GF-D8 (cell line): ENCODE measurements at regions not wholly inside any gene's neighbourhood (a gene's known extent, or its start where the extent isn't known, plus 50 kb on each side); places are given as distances from the start of the nearest gene placed in this dataset.
A peak's percentile ranks its signal among the peaks of the same experiment; 100 is the strongest.
"Not testable (repeated sequence)": the region's sequence is repeated elsewhere in the genome, so short reads cannot be mapped to it uniquely, and the experiment has no call there.

Source experiments
- DNase-seq: peaks from one replicate; lab custom pipeline; 2025; lab: John Stamatoyannopoulos, UW

DNA sequence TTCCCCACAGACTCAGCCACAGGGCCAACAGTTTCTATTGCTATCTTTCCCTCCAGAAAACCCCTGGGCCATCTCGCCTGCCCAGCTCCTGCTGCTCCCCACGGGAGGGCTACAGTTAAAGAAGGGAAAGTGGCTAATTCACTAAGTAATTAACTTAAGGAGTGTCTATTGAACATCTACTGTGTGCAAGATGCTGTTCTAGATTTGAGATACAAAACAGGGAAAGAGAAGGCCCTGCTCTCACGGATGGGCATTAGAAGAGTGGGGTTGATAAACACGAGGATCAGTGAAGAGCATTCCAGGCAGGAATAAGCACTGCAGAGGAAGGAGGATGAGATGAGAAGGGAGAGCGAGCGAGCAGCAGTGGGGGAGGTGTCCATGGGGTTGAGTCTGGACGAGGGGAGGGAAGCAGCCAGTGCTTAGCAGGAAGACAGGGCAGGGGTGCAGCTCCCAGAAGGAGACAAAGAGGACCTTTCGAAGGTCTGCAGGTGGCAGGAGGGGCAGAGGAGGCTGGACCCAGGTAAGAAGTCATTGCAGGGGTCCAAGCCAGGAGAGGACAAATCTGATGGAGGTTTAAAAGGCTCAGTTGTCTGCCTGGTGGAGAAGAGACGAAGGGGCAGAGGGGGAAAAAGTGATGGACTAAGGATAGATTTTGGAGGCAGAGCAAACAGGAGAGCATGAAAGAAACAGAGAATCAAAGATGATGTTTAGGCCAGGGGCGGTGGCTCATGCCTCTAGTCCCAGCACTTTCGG lies 64.7 kb downstream of the KLF15 start:
- DNase-seq = no peak

DNA sequence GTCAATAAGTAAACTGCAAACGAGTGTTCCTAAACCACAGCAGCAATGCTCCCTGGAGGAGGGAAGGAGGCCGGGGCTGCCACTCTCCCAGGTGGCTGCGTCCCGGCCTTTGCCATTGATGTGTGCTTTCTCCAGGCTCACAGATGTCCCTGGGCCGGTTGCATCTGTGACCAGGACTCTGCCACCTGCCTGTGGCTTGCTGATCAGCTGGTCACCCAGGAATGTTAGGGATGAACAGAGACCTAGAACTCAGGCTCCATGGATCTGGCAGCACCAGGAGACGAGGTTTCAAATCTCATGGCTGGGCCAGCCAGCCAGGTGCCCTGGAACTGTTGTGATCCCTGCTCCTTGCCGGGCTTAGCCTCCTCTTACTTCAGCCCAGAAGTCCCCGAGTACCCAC lies 65.7 kb downstream of the KLF15 start:
- DNase-seq = no peak

DNA sequence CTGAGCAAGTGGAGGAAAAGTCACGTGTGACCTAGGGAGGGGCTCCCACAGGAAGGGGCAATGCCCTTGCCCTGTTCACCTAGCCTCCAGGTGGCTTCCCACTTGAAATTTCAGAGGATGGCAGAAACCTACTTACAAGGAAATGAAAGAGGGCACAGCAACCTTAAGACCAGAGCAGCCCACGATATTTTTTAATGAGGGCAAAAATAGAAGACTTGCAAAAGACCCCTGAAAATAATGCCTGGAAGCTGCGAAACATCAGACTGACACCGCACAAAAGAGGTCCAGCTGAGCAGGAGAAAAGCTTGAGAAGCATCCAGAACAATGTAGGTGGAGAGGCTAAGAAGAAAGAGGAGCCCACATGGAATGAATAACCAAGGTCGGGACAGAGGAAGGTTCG lies 66.1 kb downstream of the KLF15 start:
- no peak for DNase-seq

DNA sequence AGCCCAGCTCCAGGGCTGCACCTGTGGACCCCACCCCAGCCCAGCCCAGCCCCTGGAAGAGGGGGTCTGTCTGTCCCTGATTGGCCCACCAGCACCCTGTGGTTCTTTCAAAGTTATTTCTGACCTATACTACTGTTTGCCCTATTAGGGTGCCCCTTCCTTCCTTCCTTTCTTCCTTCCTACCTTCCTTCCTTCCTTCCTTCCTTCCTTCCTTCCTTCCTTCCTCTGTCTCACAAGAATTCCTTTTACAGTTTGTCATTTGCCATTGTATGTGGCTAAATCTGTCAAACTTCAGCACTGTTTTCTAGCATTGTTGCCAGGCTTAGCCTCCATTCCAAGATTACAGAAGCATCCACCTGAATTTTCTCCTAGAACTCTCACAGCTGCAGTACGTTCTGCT lies 66.9 kb downstream of the KLF15 start:
- no peak for DNase-seq

DNA sequence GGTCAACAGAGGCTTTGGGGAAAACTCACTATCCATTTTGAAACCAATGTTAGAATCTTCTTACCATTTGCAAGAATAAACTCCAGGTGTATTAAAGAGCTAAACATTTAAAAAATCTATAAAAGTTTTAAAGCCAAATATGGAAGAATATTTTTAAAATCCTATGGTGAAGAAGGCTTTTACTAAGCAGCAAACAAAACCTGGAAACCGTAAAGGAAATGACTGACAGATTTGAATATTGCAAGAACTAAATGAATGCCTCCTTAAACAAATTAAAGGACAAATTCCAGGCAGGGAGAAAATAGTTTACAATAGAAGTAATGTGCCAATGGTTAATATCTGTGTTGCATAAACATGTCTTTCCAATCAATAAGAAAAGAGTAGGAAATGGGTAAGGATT lies 68.1 kb downstream of the KLF15 start:
- DNase-seq = no peak

DNA sequence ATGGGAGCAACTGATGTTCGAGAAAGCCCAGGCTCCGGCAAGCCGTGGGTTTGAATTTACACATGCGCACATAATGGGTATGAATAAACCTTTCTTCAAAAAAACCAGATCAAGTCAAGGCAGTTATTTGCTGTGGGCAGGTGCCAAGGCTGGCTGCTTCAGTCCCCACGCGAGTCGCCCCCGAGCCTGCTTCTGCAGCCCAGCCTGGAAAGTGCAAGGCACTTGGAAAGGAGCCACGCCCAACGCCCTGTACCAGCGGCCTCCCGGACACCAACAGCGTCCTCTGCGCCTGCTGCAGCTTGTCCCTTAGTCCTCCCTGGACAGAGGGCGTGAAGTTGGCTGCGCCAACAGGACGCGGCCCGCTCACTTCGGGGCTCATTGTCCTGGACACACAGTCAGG lies 68.9 kb downstream of the KLF15 start:
- no peak for DNase-seq

DNA sequence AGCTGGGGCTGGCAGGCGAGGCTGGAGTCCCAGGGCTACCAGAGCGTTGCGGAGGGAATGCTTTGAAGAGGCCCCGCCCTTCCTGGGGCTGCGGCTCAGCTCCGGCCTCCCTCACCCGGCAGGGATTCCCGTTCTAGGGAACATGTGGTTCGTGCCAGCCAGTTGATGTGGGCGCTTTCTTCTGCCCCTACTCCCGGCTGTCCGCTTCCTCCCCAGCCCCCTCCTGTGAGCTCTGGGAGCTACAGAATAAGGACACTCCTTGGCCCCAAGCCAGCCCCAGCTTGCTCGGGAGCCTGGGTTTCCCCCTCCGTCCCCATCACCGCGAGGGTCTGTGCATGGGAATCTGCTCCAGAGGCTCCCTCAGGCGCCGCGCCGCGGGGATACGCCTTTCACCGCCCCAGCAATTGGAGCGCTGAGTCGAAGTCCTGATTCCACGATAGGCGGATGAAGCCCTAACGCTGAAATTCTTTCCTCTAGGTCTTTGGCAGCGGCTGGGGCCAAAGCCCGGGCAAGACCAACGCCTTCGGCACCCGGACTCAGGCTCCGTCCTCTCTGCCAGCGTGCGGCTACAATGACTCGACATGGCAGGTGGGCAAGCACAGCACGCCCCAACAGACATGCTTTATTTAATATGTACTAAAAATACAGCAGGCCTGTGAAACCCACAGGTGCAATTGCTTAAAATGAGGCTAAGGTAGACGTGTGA lies 69.5 kb downstream of the KLF15 start:
- DNase-seq = no peak

DNA sequence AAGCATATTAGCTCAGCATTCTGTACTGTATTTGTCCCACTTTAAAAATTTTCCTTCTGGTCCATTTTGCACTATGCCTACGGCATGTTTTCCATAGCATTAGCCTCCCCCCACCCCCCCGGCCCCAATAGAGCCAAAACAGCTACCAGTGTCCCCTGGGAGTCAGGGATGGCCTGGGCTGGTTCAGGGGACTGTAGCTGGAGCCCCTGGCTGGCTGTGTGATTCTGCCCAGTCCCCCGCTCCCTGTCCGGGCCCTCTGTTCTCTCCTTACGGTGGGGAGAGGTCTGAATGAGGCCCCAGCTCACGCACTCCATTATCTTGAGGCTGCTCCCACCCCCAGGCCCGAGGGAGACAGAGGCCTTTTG lies 70.1 kb downstream of the KLF15 start:
- no peak for DNase-seq

DNA sequence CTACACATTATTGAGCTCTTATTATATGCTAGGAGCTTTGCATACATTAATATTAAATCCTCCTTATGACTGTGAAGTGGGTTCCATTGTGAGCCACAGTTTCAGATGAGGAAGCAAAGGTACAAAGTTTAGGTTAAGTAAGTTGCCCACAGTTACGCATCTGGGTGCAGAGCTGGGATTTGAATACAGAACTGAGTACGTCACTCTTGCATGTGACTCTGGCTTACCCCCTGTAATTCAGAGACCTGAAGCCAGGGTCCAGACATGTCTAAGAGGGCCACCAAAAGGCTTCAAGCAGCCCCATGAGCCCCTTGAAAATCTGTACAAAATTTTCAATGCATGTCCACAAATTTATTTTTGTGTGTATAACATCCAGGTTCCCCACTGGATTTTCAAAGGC lies 71.8 kb downstream of the KLF15 start:
- DNase-seq = no peak

DNA sequence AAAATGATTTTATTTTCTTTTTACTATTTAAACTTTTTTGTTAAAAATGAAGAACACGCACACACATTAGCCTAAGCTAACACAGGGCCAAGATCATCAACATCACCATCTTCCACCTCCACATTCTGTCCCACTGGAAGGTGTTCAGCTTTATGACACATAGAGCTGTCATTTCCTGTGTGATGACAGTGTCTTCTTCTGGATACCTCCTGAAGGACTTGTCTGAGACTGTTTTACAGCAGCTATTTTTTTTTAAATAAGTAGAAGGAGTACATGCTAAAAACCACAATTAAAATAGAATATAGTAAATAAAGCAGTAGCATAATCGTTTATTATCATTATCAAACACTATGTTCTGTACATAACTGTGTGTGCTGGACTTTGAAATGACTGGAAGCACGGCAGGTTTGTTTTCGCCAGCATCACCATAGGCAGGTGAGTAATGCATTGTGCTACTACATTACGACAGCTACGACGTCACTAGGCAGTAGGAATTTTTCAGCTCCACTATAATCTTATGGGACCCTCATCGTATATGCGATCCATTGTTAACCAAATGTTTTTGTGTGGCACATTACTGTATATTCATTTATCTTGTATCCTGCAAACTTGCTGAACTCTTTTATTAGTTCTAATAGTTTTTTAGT lies 72.8 kb downstream of the KLF15 start:
- DNase-seq = no peak

DNA sequence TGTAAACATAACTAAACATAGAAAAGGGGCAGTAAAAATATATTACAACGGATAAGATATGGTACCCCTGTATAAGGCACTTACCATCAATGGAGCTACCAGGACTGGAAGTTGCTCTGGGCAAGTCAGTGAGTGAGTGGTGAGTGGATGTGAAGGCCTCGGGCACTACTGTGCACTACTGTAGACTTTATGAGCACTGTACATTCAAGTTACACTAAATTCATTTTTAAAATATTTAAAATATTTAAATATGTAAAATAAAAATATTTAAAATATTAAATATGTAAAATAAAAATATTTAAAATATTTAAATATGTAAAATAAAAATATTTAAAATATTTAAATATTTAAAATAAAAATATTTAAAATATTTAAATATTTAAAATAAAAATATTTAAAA lies 73.6 kb downstream of the KLF15 start:
- not testable (repeated sequence) for DNase-seq

DNA sequence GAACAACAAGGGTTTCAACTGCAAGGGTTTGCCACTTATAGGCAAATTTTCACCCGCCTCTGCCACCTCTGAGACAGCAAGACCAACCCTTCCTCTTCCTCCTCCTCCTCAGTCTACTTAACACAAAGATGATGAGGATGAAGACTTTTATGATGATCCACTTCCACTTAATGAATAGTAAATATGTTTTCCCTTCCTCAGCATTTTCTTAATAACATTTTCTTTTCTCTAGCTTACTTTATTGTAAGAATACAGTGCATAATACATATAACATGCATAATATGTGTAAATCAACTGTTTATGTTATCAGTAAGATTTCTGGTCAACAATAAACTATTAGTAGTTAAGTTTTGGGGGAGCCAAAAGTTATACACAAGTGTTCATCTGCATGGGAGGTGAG lies 77.4 kb downstream of the KLF15 start:
- DNase-seq = no peak

DNA sequence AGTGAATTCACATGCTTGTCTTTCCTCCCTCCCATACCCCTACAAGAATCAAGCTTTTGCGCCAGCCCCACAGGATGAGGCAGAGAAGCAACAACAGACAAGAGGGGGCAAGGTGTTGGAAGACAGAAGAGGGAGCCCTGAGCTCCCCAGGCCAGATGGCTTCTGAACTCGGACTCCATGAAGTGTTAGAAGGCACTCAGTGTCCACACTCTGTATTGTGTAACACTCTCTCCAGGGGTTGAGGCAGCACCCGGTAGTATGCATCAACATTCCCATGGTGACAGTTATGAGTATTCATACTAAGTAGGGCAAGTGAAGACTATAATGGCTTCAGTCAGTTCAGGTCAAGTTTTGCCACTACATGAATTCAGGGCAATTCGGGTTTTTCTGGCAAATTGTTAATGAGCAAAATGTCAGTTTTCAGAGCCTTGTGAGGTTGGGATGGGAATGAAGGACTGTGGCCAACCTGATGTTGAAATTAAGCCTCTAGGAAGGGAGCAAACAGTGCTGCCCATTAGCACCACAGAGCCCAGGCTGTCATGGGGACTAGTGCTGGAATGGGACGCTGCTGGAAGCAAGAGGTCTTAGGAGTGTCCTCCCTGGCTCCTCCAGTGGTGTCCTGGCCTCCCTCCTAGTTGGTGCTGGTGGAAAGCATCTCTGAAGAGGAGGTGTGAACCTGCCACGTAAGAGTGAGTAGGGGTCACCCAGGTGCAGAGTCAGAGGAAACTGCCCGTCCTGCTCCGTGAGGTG lies 79.4 kb downstream of the KLF15 start:
- no peak for DNase-seq

DNA sequence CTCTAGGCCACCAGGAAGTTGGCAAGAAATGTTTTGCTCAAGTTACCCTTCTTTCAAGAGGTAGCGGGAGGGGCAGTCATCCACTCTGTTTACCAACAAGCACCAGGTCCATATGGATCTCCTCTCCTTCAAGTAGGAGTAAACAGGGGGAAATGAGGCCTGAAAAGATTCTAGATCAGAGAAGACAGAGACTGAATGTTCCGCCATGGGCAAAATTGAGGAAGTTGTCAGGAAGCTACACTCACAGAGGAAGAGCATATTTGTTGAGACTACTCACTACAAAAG lies 81.6 kb downstream of the KLF15 start:
- peak; percentile 15 for DNase-seq

DNA sequence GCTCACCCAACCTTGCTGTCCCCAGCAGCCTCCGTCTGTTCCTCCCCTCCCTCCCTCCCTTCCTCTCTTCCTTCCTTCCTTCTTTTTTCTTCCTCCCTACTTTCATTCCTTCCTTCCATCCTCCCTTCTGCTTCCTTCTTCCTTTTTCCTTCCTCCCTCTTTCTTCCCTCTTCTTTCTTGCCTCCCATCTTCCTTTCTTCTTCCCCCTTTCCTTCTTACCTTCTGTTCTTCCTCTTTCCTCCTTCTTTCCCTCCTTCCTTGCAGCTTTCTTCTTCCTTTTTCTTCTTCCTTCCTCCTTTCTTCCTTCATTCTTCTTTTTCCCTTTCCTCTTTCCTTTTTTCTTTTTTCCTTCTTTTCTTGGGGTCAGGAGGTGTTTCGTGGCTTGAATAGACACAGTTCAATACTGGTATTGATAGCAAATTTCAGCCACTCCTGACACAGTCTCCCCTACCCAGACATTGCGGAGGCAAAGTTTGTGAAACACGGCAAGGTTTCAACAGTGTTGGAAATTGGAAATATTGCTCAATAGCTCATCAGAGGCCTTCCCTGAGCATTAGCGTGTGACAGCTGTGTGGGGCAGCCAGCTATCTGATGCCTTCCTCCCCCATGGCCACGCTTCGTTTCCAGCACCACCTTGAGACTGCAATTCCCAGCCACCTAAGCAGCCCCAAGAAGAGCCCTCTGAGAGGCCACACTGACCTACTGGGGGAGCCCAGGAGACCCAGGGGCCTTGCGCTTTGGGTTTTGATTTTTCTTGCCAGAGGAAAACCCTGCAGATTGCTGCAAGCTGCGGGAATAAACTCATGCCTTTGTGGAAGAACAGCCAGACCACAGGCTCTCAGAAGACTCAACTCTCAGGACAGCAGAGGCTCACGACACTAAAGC lies 82.2 kb downstream of the KLF15 start:
- DNase-seq = no peak

DNA sequence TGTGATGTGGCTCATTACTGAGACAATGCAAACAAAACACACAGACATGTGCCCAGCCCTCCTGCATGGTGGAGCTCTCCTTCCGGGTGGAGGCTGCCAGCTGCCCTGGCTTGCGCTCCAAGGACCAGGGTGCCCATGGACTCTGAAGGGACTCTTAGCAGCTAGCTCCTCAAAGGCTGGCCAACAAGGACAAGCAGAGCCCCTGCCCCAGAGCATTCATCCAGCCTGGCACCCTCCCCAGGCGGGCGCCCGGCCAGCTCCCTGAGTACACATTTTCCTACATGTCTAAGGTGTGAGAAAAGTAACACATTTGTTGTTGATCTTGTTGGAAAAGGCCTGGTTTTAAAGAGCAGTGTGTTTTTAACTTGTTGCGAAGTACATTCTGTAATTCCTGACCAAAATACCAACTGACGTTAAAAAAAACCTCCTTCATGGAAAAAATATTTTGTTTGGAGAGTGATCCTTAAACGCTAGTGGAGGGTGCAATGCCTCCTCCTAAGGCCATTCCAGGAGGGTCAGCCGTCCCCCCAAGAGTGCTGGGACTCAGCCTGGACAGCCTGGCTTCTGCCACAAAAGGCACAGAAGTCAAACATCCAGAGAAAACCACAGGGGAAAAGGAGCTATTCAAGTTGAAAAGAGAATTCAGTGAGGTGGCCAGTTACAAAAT lies 86.9 kb downstream of the KLF15 start:
- DNase-seq = no peak

DNA sequence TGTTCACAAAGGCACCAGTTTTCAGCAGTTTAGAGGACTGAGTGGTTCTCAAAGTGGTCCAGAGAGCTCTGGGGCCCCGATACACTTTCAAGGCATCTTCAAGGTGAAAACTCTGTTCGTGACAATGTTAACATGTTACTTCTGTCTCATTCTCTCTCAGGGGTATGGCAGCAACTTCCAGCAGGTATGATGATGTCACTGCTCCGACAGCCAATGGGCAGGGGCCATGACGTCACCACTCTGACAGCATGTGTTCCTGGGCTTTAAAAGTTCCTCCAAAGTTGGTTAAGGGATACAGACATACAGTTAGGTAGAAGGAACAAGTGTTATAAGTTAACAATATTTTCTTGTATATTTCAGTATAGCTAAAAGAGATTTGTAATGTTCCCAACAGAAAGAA lies 87.9 kb downstream of the KLF15 start:
- DNase-seq = no peak

DNA sequence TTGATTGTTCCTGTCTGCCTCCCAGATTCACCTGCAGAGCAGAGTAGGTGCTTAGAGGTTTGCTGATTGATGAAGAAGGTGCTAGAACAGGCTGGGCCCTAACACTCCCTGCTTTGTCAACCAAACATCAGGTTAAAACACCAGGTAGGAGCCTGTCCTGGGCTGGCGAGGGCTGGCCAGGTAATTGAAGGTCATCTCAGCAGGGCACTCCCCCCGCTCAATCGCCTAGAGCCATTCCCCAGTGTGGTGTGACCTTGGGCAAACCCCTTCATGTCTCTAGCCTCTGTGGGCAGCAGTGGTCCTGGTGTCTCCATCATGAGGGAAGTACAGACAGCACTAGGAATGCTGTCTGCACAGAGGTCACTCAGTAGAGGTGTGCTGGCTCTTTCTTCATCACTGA lies 88.3 kb downstream of the KLF15 start:
- DNase-seq = no peak

DNA sequence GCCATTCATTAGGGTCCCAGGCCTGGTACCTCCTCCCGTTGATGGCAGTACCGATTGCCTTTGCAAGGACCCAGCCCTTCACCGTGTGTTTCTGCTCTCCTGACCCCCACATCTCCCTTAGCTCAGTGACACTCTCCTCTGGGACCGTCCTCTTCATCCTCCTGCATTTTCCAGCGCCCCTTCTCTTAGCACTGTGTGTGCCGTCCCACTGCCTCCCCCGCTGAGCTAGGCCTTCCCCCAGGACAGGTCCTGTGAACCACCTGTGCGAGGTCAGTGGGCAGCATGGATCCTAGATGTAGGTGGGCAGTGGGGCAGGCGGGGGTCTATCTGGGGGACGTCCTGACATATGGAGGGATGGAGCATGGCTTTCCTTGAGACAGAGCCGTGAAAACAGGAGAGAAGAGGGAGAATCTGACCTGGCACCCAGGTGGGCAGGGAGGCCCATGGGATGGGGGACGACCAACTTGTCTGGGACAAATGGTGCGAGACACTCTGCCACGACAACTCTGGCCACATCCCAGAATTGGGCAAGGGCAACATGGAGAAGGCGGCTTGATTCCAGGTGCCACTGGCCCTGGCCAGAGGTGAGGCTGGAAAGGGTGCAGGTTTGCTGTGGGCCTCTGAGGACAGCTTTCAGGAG lies 87.7 kb upstream of the ALDH1L1 start:
- DNase-seq = no peak

DNA sequence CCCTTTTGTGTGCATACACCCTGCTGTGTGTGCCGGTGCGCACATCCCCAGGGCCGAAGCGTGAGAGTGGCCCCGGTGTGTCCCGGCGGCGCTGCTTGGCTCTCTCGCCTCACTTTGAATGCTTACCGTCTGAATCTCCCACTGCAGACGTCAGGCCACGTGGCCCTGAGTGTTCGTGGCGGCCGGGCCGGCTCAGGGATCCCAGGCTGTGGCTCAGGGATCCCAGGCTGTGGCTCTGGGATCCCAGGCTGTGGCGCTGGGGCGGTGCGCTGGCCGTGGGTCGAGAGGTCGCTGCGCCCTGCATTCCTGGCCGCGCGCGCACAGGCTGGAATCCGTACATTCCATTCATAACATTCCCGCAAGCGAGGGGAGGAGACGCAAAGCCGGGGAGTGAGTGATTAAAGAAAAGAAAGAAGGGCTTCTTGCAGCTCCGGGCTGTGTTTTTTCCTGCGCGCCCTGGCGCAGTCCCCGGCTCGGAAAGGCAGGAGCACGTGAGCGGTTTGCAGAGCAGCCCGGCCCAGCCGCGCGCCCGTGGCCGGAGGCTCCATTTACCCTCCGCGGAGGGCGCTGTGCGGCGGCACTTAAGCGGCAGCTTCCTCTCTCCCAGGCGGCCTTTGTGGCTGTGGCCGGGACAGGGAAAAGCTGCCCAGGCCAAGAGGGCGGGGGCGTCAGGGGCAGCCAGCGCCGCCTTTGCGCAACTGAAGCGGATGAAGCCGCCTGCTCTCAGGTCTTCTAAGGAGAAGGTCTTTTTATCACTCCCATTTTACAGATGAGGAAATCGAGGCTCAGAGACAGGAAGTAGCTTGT lies 87.0 kb upstream of the ALDH1L1 start:
- DNase-seq = no peak
